ENCODE measurements at regions not wholly inside any gene's neighbourhood (a gene's known extent, or its start where the extent isn't known, plus 50 kb on each side); places are given as distances from the start of the nearest gene placed in this dataset.
"Not testable (repeated sequence)": the region's sequence is repeated elsewhere in the genome, so short reads cannot be mapped to it uniquely, and the experiment has no call there.

DNA sequence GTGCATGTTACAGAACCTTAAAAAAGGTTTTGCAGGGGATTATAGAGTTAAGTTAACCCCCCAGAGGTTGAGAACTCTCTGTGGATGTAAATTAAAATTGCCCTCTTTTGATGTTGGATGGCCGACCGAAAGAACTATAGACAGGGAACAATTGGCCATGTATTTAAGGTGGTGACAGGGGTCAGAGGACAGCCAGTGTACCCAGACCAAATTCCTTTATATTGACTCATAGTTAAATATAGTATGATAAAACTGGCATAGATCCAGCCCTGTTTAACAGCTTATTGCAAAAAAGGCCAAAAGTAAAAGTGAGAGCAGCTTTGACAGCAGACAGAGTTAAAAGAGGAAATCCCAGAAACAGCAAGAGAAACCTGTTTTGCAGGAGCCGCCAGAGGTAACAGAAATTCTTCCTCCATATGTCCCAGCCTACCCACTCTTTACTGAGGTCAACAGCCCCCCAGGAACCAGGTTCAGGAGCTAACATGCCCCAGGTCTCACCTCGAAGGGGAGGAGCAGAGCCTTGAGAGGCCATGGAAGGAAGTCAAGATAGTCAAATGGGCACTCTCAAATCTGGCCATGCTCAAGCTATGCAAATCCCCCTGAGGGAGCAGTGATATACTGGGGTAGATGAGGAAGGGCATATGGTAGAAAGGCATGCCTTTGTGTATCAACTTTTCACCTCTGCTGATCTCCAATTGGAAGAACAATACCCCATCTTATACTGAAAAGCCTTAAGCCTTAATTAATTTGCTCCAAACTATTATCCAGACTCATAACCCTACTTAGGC, 156.4 kb upstream of the COX7C start:
- DNase-seq = no peak

DNA sequence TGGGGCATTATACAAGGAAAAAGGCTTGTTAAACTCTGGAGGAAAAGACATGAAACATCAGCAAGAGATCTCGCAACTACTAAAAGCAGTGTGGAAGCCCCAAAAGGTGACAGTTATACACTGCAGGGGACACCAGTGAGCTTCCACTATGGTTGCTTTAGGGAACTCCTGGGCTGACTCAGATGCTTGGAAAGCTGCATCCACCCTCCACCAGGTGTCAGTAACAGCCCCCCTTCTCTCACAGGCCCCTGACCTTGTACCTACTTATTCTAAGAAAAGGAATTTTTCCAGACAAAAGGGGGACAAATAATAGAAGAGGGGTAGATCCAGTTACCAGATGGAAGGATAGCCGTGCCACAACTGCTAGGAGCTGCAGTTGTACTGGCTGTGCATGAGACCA, 154.4 kb upstream of the COX7C start:
- DNase-seq = no peak

GRCh38 chr5:86465052-86465838, 152.5 kb upstream of the COX7C start:
- no peak for DNase-seq

GRCh38 chr5:86466721-86467120, 151.0 kb upstream of the COX7C start:
- DNase-seq = not testable (repeated sequence)

DNA sequence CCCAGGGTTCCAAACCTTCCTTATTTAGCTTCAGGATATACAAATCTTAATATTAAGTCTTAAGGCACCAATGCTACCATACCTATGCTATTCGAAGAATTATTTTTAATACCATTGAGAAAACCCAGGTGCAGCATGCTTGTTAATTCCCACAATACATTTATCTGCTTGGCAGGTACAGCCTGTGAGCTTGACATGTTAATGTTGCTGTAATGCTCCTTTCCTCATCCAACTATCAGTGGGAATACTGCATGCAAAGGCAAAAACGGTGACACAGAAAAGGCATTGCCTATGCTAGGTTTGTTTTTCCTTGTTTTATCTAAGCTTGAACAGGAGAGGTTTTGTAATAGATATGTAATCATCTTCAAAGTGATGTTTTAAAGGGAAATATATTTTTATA, 135.7 kb upstream of the COX7C start:
- no peak for DNase-seq

- no peak for DNase-seq
Observed at GRCh38 chr5:86493777-86494176, 124.0 kb upstream of the COX7C start.

DNA sequence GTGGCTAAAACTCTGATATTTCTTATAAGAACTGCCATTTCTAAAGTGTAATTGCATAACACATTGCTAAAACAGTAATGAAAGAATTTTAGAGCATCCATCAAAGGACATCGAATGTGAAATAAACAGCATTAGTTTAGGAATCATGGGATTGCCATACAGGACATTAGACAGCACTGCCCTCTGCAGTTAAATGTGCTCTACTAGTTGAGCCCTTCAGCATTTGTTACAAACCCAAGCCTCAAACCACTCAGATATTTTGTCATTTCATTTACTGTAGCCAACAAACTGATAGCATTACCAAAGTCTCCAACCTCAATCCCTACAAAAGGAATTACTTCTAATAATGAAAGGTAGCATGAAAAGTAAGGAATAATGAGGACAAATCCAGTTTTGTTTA, 116.8 kb upstream of the COX7C start:
- DNase-seq = no peak

DNA sequence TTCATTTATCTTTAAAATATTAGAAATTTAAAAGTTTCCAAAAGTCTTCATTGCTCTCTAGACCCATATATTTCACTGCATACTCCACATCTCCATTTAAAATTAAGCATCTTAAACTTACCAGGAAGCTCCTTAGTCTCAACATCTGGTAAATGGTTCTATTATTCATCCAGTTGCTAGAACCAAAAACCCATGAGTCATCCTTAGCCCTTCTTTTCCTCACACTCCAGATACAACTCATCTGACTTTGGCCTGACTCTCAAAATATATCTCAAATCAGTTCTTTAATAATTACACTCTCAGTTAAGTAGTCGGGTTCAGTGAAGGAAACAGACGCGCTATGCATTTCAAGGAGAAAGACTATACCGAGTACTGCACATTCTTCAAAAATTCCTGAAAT, 110.2 kb upstream of the COX7C start:
- no peak for DNase-seq

DNA sequence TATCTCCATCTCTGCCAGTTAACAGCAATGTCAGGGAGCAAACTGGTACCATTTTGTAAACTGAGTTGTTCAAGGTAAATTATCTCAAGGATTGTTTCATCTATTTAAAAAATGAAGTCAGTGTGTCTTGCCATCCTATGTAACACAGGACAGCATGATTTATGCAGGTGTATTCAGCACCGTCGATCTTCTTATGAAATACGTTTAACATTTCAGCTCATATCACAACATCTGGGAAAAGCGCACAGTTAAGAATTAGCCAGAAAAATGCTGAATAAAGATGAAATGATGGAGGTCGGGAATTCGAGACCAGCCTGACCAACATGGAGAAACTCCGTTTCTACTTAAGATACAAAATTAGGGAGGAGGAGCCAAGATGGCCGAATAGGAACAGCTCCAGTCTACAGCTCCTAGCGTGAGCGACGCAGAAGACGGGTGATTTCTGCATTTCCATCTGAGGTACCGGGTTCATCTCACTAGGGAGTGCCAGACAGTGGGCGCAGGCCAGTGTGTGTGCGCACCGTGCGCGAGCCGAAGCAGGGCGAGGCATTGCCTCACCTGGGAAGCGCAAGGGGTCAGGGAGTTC, 107.3 kb upstream of the COX7C start:
- DNase-seq = not testable (repeated sequence)

- no peak for DNase-seq
Observed at GRCh38 chr5:86523718-86524117, 94.0 kb upstream of the COX7C start.

DNA sequence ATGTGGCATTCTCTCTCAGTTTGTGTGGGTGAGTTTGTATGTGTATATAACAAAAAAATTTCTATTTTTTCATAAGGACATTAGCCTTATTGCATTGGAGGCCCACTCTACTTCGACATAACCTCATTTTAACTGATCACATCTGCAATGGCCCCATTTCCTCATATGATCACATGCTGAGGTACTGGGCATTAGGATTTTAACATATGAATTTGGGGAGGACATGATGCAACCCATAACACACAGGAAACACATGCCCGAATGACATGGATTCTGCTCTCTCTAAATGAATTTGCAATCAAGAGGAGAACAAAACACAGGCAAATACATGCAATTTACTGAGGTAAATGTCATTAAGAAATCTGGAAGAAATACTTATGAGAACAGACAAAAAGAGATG, 92.1 kb upstream of the COX7C start:
- no peak for DNase-seq

DNA sequence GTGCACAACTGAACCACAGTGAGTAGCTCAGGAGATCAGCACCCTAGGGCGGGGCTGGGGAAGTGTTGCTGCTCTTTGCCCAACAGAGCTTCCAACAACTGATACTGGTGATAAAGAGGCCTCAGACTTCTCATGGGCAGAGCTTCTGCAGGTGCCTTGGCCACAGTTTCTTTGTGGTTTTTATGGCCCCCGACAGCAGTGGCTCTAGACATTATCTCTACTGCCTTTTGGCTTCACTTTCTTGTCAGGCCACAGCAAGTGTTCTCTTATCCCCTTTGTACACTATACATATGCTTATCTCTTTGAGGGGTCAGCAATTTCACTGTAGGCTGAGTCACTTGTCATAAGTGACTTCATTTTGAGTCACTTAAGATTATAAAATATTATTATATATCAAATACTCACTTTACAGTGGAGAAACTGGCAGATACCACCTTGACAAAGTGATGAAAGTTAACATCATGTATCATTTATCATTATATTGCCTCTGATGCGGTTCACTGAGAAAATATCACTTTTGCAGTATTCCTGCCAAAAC, 90.9 kb upstream of the COX7C start:
- no peak for DNase-seq

DNA sequence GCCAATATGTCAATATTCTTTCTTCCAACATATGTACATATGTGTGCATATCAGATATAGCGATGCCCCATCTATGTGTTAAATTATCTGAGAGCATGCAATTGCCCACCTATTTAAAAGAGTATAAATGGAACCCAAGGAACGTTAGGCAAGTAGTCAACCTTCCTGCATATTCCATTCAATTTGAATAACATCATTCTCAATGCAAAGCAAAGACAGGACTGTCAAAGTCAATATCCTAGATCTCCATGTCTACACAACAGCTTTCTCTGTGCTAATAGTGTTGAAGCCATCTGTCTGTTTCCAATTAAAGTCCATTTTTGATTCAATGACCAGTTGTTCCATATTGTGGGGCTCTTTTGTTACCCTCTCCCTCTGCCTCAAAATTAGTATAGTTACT, 85.3 kb upstream of the COX7C start:
- DNase-seq = no peak

- no peak for DNase-seq
Observed at GRCh38 chr5:86536396-86536795, 81.3 kb upstream of the COX7C start.

DNA sequence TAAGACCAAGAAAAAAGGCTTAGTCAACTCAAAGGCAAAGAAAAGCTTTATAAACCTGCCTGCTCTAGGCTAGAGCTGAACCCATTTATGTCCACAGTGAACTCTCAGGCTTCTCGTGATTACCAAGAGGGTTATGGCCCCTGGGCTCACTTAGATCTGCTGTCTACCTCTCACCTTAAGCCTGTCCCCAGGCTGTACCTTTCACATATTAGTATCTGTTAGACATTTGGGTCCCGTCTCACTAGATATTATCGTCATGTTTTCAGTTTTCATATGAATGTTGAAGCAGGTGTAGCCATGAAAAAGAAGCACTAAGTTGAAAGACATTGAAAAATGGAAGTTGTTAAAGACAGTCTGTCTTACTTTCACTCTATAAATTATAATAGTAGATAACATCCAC, 75.2 kb upstream of the COX7C start:
- DNase-seq = no peak

- DNase-seq = no peak
Observed at GRCh38 chr5:86546044-86546443, 71.7 kb upstream of the COX7C start.

GRCh38 chr5:86546582-86546981, 71.2 kb upstream of the COX7C start:
- DNase-seq = no peak

- DNase-seq = no peak
Observed at GRCh38 chr5:86554638-86555037, 63.1 kb upstream of the COX7C start.

DNA sequence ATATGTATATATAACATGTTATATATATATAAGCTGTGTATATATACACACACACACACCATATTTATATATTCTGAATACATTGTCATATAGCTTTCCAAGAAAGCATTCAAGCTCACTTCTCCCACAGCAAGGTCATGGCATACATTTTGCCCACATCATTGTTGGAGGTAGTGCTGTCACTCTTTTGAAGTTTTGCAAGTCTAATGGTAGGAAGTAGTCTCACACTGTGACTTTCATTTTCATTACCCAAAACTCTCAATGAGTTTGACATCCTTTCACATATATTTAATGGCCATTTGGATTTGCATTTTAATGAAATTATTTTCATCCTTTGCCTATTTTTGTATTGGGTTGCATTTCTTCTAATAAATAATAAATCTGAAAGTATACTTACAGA, 59.8 kb upstream of the COX7C start:
- no peak for DNase-seq

- DNase-seq = no peak
Observed at GRCh38 chr5:86565197-86565789, 52.4 kb upstream of the COX7C start.

- not testable (repeated sequence) for DNase-seq
Observed at GRCh38 chr5:86566030-86566429, 51.7 kb upstream of the COX7C start.
